Natural killer cell (primary cell): ENCODE measurements at regions not wholly inside any gene's neighbourhood (a gene's known extent, or its start where the extent isn't known, plus 50 kb on each side); places are given as distances from the start of the nearest gene placed in this dataset.
A peak's percentile ranks its signal among the peaks of the same experiment; 100 is the strongest.

Source experiments
- ATAC-seq, 3 donors: fragments of 150-1000 bp in 2 of 3; fragments of 200-7000 bp in 1 of 3; cut with Tn5 transposase; 1 replicate in 1 of 3; 2 replicates in 2 of 3; pipeline ENCODE4 v1.10.0; 2021; ENCODE audit warnings: mild to moderate bottlenecking in 2 of 3, moderate library complexity in 2 of 3
- DNase-seq, 2 donors: peaks; one replicate each; pipeline versions ENCODE4 v3.0.0 to v3.0.0-alpha.2; 2013 to 2021; ENCODE audit warnings: mixed read lengths in 1 of 2
- H3K27ac ChIP-seq: one replicate; pipeline ENCODE4 v1.5.1; 2013; ENCODE audit warnings: mild to moderate bottlenecking, low read length
- H3K27me3 ChIP-seq: one replicate; pipeline ENCODE4 v1.6.1; 2013; ENCODE audit warnings: low read length; ENCODE audit not compliant: control insufficient read depth, insufficient read depth
- H3K36me3 ChIP-seq: one replicate; pipeline ENCODE4 v1.6.1; 2013; ENCODE audit warnings: low read length; ENCODE audit not compliant: control insufficient read depth, insufficient read depth
- H3K4me1 ChIP-seq: one replicate; pipeline ENCODE4 v1.6.1; 2013; ENCODE audit warnings: low read length; ENCODE audit not compliant: control insufficient read depth, insufficient read depth
- H3K4me3 ChIP-seq: one replicate; pipeline ENCODE4 v1.5.1; 2013; ENCODE audit warnings: low read length
- H3K9me3 ChIP-seq: one replicate; pipeline ENCODE4 v1.6.1; 2013; ENCODE audit warnings: low read length; ENCODE audit not compliant: control insufficient read depth, insufficient read depth
- H3K27ac Mint-ChIP-seq, 2 donors: one replicate each; pipeline ENCODE4 v1.8.0; 2022; ENCODE audit warnings: mild to moderate bottlenecking in 2 of 2, mixed read lengths in 2 of 2, moderate library complexity in 1 of 2
- H3K27me3 Mint-ChIP-seq, 2 donors: one replicate each; pipeline ENCODE4 v1.8.0; 2022; ENCODE audit warnings: low read depth in 2 of 2, mixed read lengths in 2 of 2
- H3K36me3 Mint-ChIP-seq: one replicate; pipeline ENCODE4 v1.8.0; 2022; ENCODE audit warnings: mixed read lengths
- H3K4me1 Mint-ChIP-seq, 2 donors: one replicate each; pipeline ENCODE4 v1.8.0; 2022; ENCODE audit warnings: mixed read lengths in 2 of 2
- H3K4me3 Mint-ChIP-seq: one replicate; pipeline ENCODE4 v1.8.0; 2022; ENCODE audit warnings: mild to moderate bottlenecking, moderate library complexity, mixed read lengths
- H3K9me3 Mint-ChIP-seq, 2 donors: one replicate each; pipeline ENCODE4 v1.8.0; 2022; ENCODE audit warnings: mixed read lengths in 2 of 2
- CTCF ChIP-seq: fragments of 200-600 bp; IDR thresholded peaks from one replicate; pipeline ENCODE4 v1.8.0; 2022; ENCODE audit warnings: antibody characterized with exemption
- WGBS: methylation state at CpG from one replicate; pipeline ENCODE4 v1.1.7; 2013; ENCODE audit warnings: missing lambda C conversion rate; ENCODE audit not compliant: insufficient coverage; 5-methylcytosine and 5-hydroxymethylcytosine counted together
- intact Hi-C: fragments of 100-400 bp; cut with micrococcal nuclease; formaldehyde crosslinking; loops from one replicate; pipeline ENCODE4 v1.14.2; 2022

GRCh38 chr2:8525582-8526402 is 156.1 kb upstream of the ID2 start:
- H3K27me3 Mint-ChIP-seq = no peaks in the 10 kb centered on the region
- peak overlapping the region; percentile 65 for H3K27ac ChIP-seq
- H3K36me3 ChIP-seq = no peaks in the 10 kb centered on the region
- no peak overlapping the region for H3K4me3 ChIP-seq
- peaks cover 67 to 76% of the 10 kb centered on the region in 2 donors for H3K4me1 Mint-ChIP-seq
- H3K9me3 ChIP-seq = peaks cover under 1% of the 10 kb centered on the region
- intact Hi-C loops = loop anchor here (2.0 to 5.0 kb wide), 2 partner anchors 17 to 157 kb away; partner anchors contain the start of gene ID2
- ATAC-seq (peak; percentile 56 to 77 (median 76)), DNase-seq (peak in 1 of 2 donors; percentile 32)
- no peak for TF ChIP-seq CTCF
- H3K4me3 Mint-ChIP-seq = peak overlapping the region; percentile 59
- H3K36me3 Mint-ChIP-seq = peaks cover under 1% of the 10 kb centered on the region
- H3K27me3 ChIP-seq = no peaks in the 10 kb centered on the region
- H3K27ac Mint-ChIP-seq = peak overlapping the region; percentile 54 to 91
- H3K9me3 Mint-ChIP-seq = no peaks in the 10 kb centered on the region
- WGBS = 21% methylated on average over 14 of the region's 14 CpGs
- H3K4me1 ChIP-seq = peaks cover 67% of the 10 kb centered on the region

- H3K27ac ChIP-seq = peak overlapping the region; percentile 65
- H3K27me3 ChIP-seq = no peaks in the 10 kb centered on the region
- WGBS = 50% methylated on average over 1 of the region's 3 CpGs
- DNase-seq (no peak), ATAC-seq (no peak)
- no peak for TF ChIP-seq CTCF
- H3K4me3 ChIP-seq = no peak overlapping the region
- peaks cover 6% of the 10 kb centered on the region for H3K9me3 ChIP-seq
- H3K27me3 Mint-ChIP-seq = no peaks in the 10 kb centered on the region
- intact Hi-C loops = loop anchor here (5.0 kb wide), 1 partner anchor 156 kb away; the partner anchor contains the start of gene ID2
- H3K4me3 Mint-ChIP-seq = peak overlapping the region; percentile 17
- peaks cover 62 to 71% of the 10 kb centered on the region in 2 donors for H3K4me1 Mint-ChIP-seq
- H3K4me1 ChIP-seq = peaks cover 62% of the 10 kb centered on the region
- peaks cover 3 to 4% of the 10 kb centered on the region in 2 donors for H3K9me3 Mint-ChIP-seq
- H3K36me3 Mint-ChIP-seq = peaks cover 6% of the 10 kb centered on the region
- H3K27ac Mint-ChIP-seq = peak overlapping the region; percentile 14 to 91
- H3K36me3 ChIP-seq = no peaks in the 10 kb centered on the region
These were observed 155.5 kb upstream of the ID2 start for GRCh38 chr2:8526403-8526696.

DNA sequence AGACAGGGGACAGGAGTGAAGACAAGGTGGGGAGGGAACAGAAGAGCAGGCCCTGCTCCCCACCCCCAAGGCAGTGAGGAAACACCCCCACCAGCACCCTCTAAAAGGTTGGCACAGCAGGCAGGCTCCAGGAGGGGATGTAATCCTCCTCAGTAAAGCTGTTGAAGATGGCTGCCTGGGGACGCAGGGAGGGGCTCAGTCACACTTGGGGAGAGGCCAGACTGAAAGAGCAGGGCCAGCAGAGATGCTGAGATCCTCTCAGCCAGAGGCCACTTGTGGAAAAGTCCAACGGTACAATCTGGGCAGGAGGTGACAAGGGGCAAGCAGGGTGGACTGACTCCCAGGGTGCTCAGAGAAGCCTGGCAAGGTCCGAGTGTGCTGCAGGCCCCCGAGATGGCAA is 154.8 kb upstream of the ID2 start:
- DNase-seq (no peak), ATAC-seq (no peak)
- H3K9me3 ChIP-seq = peaks cover 7% of the 10 kb centered on the region
- peaks cover 3 to 4% of the 10 kb centered on the region in 2 donors for H3K9me3 Mint-ChIP-seq
- no peak for TF ChIP-seq CTCF
- H3K27me3 ChIP-seq = no peaks in the 10 kb centered on the region
- WGBS = 88% methylated on average over 4 of the region's 4 CpGs
- peaks cover 13% of the 10 kb centered on the region for H3K36me3 Mint-ChIP-seq
- H3K4me3 Mint-ChIP-seq = no peak overlapping the region
- H3K27ac ChIP-seq = no peak overlapping the region
- no peaks in the 10 kb centered on the region for H3K36me3 ChIP-seq
- H3K4me1 Mint-ChIP-seq = peaks cover 55 to 64% of the 10 kb centered on the region in 2 donors
- H3K4me1 ChIP-seq = peaks cover 55% of the 10 kb centered on the region
- H3K27me3 Mint-ChIP-seq = no peaks in the 10 kb centered on the region
- intact Hi-C loops = loop anchor here (5.0 kb wide), 1 partner anchor 155 kb away; the partner anchor contains the start of gene ID2
- H3K27ac Mint-ChIP-seq = peak overlapping the region; percentile 14 to 91
- no peak overlapping the region for H3K4me3 ChIP-seq
